Tibial nerve (tissue), 4 donors: ENCODE measurements at regions not wholly inside any gene's neighbourhood (a gene's known extent, or its start where the extent isn't known, plus 50 kb on each side); places are given as distances from the start of the nearest gene placed in this dataset.

Source experiments
- DNase-seq, 2 donors: peaks; one replicate each; pipeline ENCODE4 v3.0.0-alpha.2; 2019; ENCODE audit warnings: low spot score in 2 of 2
- H3K27ac ChIP-seq, 4 donors: fragments of 200-600 bp; sonication (generic) in 3 of 4; one replicate each; pipeline ENCODE4 v1.5.1; 2017 to 2019; ENCODE audit warnings: mild to moderate bottlenecking in 1 of 4
- H3K27me3 ChIP-seq, 2 donors: fragments of 200-600 bp; sonication (generic) in 1 of 2; one replicate each; pipeline versions ENCODE4 v1.5.1 to v1.6.0; 2017 to 2019
- H3K36me3 ChIP-seq, 3 donors: fragments of 200-600 bp; sonication (generic); one replicate each; pipeline ENCODE4 v1.5.1; 2018 to 2019
- H3K4me1 ChIP-seq, 4 donors: fragments of 200-600 bp; sonication (generic) in 3 of 4; one replicate each; pipeline ENCODE4 v1.5.1; 2017 to 2019
- H3K4me3 ChIP-seq, 4 donors: fragments of 200-600 bp; sonication (generic) in 3 of 4; one replicate each; pipeline ENCODE4 v1.5.1; 2017 to 2019; ENCODE audit warnings: mild to moderate bottlenecking in 1 of 4, moderate library complexity in 1 of 4
- H3K9me3 ChIP-seq, 4 donors: fragments of 200-600 bp; sonication (generic) in 3 of 4; one replicate each; pipeline ENCODE4 v1.5.1; 2017 to 2019
- CTCF ChIP-seq, 5 experiments: fragments of 200-600 bp in 3 of 5; fragments of 450-650 bp in 2 of 5; sonication (generic) in 3 of 5; IDR thresholded peaks; one replicate each; pipeline ENCODE4 v1.5.1; 2016 to 2019; ENCODE audit warnings: antibody characterized with exemption in 5 of 5, mild to moderate bottlenecking in 3 of 5, moderate library complexity in 2 of 5
- EP300 ChIP-seq, 2 donors: sonication (generic); formaldehyde crosslinking; IDR thresholded peaks; one replicate each; pipeline ENCODE4 v1.6.1; 2017; ENCODE audit warnings: antibody characterized with exemption in 2 of 2, mild to moderate bottlenecking in 1 of 2
- POLR2A ChIP-seq, 2 donors: fragments of 450-650 bp; IDR thresholded peaks; one replicate each; pipeline ENCODE4 v1.6.1; 2017; ENCODE audit warnings: antibody characterized with exemption in 2 of 2, mild to moderate bottlenecking in 2 of 2, moderate library complexity in 2 of 2
- WGBS, 2 donors: methylation state at CpG; one replicate each; pipeline ENCODE4 v1.1.5; 2018; 5-methylcytosine and 5-hydroxymethylcytosine counted together

DNA sequence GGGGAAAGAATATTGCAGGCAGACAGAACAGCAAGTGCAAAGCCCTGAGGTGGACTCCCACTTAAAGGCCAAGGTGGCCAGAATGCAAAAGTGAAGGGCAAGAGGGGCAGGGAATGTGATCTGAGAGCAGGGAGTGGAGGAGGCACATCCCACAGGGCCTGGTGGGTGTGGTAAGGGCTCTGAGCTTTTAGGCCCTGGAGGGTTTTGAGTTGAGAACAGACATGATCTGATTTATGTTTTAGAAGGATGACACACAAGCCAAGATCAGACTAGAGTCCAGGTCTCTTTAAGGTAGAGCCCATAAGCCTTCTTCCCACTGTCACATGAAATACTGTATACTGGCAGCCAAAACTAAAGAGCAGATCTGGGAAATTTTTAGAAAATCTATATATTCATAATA lies 162.5 kb downstream of the SLC38A4 start:
- Histone ChIP-seq H3K9me3 (no peaks in the 10 kb centered on the region), H3K36me3 (no peaks in the 10 kb centered on the region), H3K4me1 (peaks cover 0 to 34% (median 7%) of the 10 kb centered on the region in 4 donors), H3K27ac (no peak overlapping the region), H3K27me3 (no peaks in the 10 kb centered on the region), H3K4me3 (no peak overlapping the region)
- DNase-seq = no peak
- TF ChIP-seq EP300 (IDR thresholded peaks at IDR 0.05) (no peak), POLR2A (IDR thresholded peaks at IDR 0.05) (no peak), CTCF (IDR thresholded peaks at IDR 0.05) (no peak)

DNA sequence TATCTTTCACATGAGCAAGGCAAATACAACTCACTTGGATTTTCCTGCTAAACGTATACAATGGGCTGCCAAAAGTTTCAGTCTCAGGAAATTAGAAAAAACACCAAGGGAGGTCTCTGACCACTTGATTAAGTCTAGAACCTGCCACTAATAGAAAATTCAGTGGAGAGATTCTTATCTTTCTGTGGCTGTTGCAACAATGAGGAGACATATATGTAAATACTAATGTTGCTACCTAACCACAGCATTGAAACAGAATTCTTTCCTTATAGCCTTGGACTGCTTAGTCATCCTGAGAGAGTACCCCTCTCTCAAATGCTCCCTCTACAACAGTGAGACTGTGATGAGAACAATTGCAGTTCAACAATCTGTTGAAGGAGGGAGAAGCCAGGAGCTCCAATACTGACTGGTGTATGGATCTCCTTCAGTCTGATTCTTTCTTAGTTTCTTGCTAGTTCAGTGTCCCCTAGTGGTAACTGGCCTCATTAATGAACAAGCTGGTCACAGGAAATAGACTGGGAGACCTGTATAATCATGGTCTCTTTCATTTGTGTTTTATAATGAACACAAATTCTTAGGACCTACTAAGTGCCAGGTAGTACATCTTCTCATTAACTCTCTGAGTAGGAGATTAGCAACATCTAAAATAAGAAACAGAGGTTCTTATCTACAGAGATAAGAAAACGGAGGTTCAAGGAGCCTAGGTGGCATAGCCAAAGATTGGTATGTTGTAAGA lies 164.5 kb downstream of the SLC38A4 start:
- TF ChIP-seq EP300 (IDR thresholded peaks at IDR 0.05) = peak in 1 of 2 donors; percentile 57
- TF ChIP-seq CTCF (IDR thresholded peaks at IDR 0.05) = peak; percentile 65 to 85 (median 83)
- TF ChIP-seq POLR2A (IDR thresholded peaks at IDR 0.05) = no peak
- Histone ChIP-seq H3K27me3 (no peaks in the 10 kb centered on the region), H3K36me3 (no peaks in the 10 kb centered on the region), H3K4me1 (peaks cover 0 to 49% (median 15%) of the 10 kb centered on the region in 4 donors), H3K27ac (peak overlapping the region in 2 of 4 donors; percentile 61 to 65), H3K4me3 (no peak overlapping the region), H3K9me3 (no peaks in the 10 kb centered on the region)
- DNase-seq = peak in 1 of 2 donors; percentile 73
- 57 to 64% methylated on average over 2 of the region's 2 CpGs for WGBS, 2 donors

- 39 to 50% methylated on average over 5 of the region's 5 CpGs for WGBS, 2 donors
- TF ChIP-seq EP300 (IDR thresholded peaks at IDR 0.05) = no peak
- no peak for TF ChIP-seq CTCF (IDR thresholded peaks at IDR 0.05)
- TF ChIP-seq POLR2A (IDR thresholded peaks at IDR 0.05) = no peak
- H3K4me3 ChIP-seq = no peak overlapping the region
Measured at GRCh38 chr12:46660719-46661109, 165.1 kb downstream of the SLC38A4 start.

DNA sequence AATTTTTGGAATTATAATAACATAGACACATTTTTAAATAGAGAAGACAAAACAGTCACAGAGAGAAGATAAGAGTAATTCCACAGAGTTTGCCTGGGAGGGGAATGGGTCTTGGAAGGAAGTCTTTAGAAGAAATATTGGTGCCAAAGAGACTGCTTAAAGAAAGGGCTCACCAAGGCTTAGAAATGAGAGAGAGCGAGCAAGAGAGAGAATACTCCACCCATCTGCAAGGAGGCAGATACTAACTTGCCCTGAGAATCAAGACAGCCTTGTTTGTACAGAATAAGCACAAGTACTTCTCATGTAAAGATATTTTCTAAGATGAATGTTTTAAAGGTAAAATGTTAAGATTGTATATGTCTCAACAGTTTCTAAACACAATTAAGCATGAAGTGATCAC lies 165.5 kb downstream of the SLC38A4 start:
- TF ChIP-seq CTCF (IDR thresholded peaks at IDR 0.05) = no peak
- TF ChIP-seq POLR2A (IDR thresholded peaks at IDR 0.05) = no peak
- no peak for TF ChIP-seq EP300 (IDR thresholded peaks at IDR 0.05)
- H3K27ac ChIP-seq = peak overlapping the region in 3 of 4 donors; percentile 34 to 65 (median 61)
- WGBS, 2 donors = 42 to 58% methylated on average over 1 of the region's 1 CpG
- H3K9me3 ChIP-seq = no peaks in the 10 kb centered on the region
- no peaks in the 10 kb centered on the region for H3K27me3 ChIP-seq
- DNase-seq = no peak
- no peaks in the 10 kb centered on the region for H3K36me3 ChIP-seq
- H3K4me3 ChIP-seq = no peak overlapping the region
- peaks cover 0 to 49% (median 15%) of the 10 kb centered on the region in 4 donors for H3K4me1 ChIP-seq

More at GRCh38 chr12:46660719-46661109, 165.1 kb downstream of the SLC38A4 start:
- H3K36me3 ChIP-seq = no peaks in the 10 kb centered on the region
- no peak for DNase-seq
- no peaks in the 10 kb centered on the region for H3K27me3 ChIP-seq
- peak overlapping the region in 3 of 4 donors; percentile 34 to 65 (median 61) for H3K27ac ChIP-seq
- H3K9me3 ChIP-seq = no peaks in the 10 kb centered on the region
- H3K4me1 ChIP-seq = peaks cover 0 to 49% (median 15%) of the 10 kb centered on the region in 4 donors

GRCh38 chr12:46659824-46660223 lies 166.0 kb downstream of the SLC38A4 start:
- H3K4me3 ChIP-seq = no peak overlapping the region
- no peaks in the 10 kb centered on the region for H3K27me3 ChIP-seq
- H3K4me1 ChIP-seq = peaks cover 0 to 49% (median 15%) of the 10 kb centered on the region in 4 donors
- peak overlapping the region in 3 of 4 donors; percentile 34 to 65 (median 61) for H3K27ac ChIP-seq
- TF ChIP-seq CTCF (IDR thresholded peaks at IDR 0.05) = no peak
- TF ChIP-seq POLR2A (IDR thresholded peaks at IDR 0.05) = no peak
- TF ChIP-seq EP300 (IDR thresholded peaks at IDR 0.05) = no peak
- WGBS, 2 donors = 35 to 39% methylated on average over 4 of the region's 4 CpGs
- no peaks in the 10 kb centered on the region for H3K9me3 ChIP-seq
- DNase-seq = no peak
- H3K36me3 ChIP-seq = no peaks in the 10 kb centered on the region
